B cell (primary cell): ENCODE measurements at regions not wholly inside any gene's neighbourhood (a gene's known extent, or its start where the extent isn't known, plus 50 kb on each side); places are given as distances from the start of the nearest gene placed in this dataset.

Source experiments
- CTCF ChIP-seq: fragments of 200-600 bp; IDR thresholded peaks from one replicate; pipeline ENCODE4 v1.8.0; 2022; ENCODE audit warnings: antibody characterized with exemption, mild to moderate bottlenecking
- EZH2 ChIP-seq: IDR thresholded peaks from 2 replicates; pipeline ENCODE4 v1.6.1; 2012; ENCODE audit warnings: borderline replicate concordance, low read depth, mild to moderate bottlenecking, moderate library complexity, low read length; ENCODE audit not compliant: insufficient read depth, poor library complexity, severe bottlenecking

GRCh38 chr20:40238511-40238910 is 450.5 kb downstream of the MAFB start:
- TF ChIP-seq CTCF (no peak), EZH2 (no peak)
